HG03442 (cell line): ENCODE measurements at regions not wholly inside any gene's neighbourhood (a gene's known extent, or its start where the extent isn't known, plus 50 kb on each side); places are given as distances from the start of the nearest gene placed in this dataset.
"Not testable (repeated sequence)": the region's sequence is repeated elsewhere in the genome, so short reads cannot be mapped to it uniquely, and the experiment has no call there.

ENCODE experiments used
- ATAC-seq: cut with Tn5 transposase; IDR thresholded peaks from one replicate; pipeline ENCODE4 v1.9.1; 2021; ENCODE audit warnings: mild to moderate bottlenecking, moderate library complexity; ENCODE audit not compliant: unreplicated experiment

DNA sequence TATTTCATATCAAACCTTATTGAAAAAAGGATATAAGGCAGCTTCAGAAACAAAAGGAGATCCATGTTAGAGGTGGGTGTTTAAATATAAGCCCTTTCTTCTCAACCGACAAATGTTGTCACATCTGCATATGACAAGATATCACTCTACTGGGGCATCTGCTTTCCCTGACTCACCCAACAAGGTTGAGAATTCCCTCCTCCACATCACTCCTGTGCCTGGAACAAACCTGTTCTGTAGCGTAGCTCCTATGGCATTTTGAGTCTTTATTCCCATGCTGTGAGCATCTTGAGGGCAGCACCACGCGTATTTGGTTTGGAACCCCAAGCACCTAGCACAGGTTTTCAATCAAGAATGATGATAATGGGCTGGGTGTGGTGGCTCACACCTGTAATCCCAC is 59.4 kb upstream of the ZFHX3 start:
- ATAC-seq = no peak

GRCh38 chr16:73106329-73107034 is 58.6 kb upstream of the ZFHX3 start:
- no peak for ATAC-seq

GRCh38 chr16:73101568-73101967 is 53.6 kb upstream of the ZFHX3 start:
- ATAC-seq = no peak

DNA sequence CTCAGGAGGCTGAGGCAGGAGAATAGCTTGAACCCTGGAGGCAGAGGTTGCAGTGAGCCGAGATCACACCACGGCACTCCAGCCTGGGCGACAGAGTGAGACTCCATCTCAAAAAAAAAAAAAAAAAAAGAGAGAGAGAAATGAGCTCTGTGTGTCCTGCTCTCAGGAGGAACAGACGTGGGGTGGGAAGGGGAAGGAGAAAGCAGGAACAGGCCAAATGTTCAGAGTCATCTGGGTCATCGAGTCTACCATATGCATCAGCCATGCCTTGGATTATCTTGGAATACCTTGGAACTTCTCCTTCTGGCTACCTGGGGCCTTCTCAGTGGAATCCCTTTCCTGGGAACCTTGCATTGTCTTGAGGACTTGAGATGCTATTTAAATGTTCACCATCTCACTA is 51.7 kb upstream of the ZFHX3 start:
- ATAC-seq = not testable (repeated sequence)
